Ascending aorta (tissue), 2 donors: ENCODE measurements at regions not wholly inside any gene's neighbourhood (a gene's known extent, or its start where the extent isn't known, plus 50 kb on each side); places are given as distances from the start of the nearest gene placed in this dataset.

ENCODE experiments used
- DNase-seq, 2 donors: peaks; one replicate each; pipeline ENCODE4 v3.0.0-alpha.2; 2019; ENCODE audit warnings: low spot score in 2 of 2
- H3K27ac ChIP-seq, 2 donors: fragments of 200-600 bp; sonication (generic); one replicate each; pipeline ENCODE4 v1.5.1; 2016 to 2017; ENCODE audit warnings: mild to moderate bottlenecking in 1 of 2
- H3K27me3 ChIP-seq: fragments of 200-600 bp; sonication (generic); one replicate; pipeline ENCODE4 v1.5.1; 2017
- H3K36me3 ChIP-seq, 2 donors: fragments of 200-600 bp; sonication (generic); one replicate each; pipeline ENCODE4 v1.5.1; 2016
- H3K4me1 ChIP-seq, 2 donors: fragments of 200-600 bp; sonication (generic); one replicate each; pipeline ENCODE4 v1.5.1; 2016 to 2017; ENCODE audit warnings: mild to moderate bottlenecking in 1 of 2
- H3K4me3 ChIP-seq, 2 donors: fragments of 200-600 bp; sonication (generic); one replicate each; pipeline ENCODE4 v1.5.1; 2016 to 2017; ENCODE audit warnings: mild to moderate bottlenecking in 1 of 2
- H3K9me3 ChIP-seq, 2 donors: fragments of 200-600 bp; sonication (generic); one replicate each; pipeline ENCODE4 v1.5.1; 2016
- intact Hi-C: fragments of 100-400 bp; cut with DNase I; formaldehyde crosslinking; loops from one replicate; pipeline ENCODE4 v1.15.1; 2023
- TF ChIP-seq, protein P1 (sequence below), 3 experiments: fragments of 200-600 bp in 2 of 3; fragments of 450-650 bp in 1 of 3; sonication (generic) in 2 of 3; IDR thresholded peaks; one replicate each; pipeline ENCODE4 v1.5.1; 2016 to 2019; ENCODE audit warnings: antibody characterized with exemption in 3 of 3, mild to moderate bottlenecking in 1 of 3, moderate library complexity in 1 of 3

DNA sequence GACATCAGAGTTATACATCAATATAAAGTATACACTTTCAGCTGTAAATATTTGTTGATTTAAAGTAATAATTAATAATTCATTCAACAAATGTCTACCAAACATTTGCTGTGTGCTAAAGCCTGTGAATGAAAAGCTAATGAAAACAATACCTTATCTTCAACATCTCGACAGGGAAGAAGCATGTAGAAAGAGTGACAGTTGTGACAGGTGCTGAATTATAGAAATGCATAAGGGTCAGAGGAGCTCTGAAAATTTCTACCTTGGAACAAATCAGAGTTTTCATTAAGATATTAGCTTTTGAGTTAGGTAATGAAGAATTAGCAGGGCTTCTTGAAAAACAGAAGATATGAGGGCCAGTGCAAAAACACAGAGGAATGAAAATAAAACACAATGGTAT is 739.2 kb downstream of the VGLL3 start:
- intact Hi-C loops, result no loop called here
- DNase-seq, result no peak
- Histone ChIP-seq H3K4me1 (no peaks in the 10 kb centered on the region), H3K36me3 (no peaks in the 10 kb centered on the region), H3K27ac (no peak overlapping the region), H3K27me3 (no peaks in the 10 kb centered on the region), H3K4me3 (no peak overlapping the region), H3K9me3 (no peaks in the 10 kb centered on the region)
- TF ChIP-seq, protein P1, sequence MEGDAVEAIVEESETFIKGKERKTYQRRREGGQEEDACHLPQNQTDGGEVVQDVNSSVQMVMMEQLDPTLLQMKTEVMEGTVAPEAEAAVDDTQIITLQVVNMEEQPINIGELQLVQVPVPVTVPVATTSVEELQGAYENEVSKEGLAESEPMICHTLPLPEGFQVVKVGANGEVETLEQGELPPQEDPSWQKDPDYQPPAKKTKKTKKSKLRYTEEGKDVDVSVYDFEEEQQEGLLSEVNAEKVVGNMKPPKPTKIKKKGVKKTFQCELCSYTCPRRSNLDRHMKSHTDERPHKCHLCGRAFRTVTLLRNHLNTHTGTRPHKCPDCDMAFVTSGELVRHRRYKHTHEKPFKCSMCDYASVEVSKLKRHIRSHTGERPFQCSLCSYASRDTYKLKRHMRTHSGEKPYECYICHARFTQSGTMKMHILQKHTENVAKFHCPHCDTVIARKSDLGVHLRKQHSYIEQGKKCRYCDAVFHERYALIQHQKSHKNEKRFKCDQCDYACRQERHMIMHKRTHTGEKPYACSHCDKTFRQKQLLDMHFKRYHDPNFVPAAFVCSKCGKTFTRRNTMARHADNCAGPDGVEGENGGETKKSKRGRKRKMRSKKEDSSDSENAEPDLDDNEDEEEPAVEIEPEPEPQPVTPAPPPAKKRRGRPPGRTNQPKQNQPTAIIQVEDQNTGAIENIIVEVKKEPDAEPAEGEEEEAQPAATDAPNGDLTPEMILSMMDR (IDR thresholded peaks at IDR 0.05), result no peak

DNA sequence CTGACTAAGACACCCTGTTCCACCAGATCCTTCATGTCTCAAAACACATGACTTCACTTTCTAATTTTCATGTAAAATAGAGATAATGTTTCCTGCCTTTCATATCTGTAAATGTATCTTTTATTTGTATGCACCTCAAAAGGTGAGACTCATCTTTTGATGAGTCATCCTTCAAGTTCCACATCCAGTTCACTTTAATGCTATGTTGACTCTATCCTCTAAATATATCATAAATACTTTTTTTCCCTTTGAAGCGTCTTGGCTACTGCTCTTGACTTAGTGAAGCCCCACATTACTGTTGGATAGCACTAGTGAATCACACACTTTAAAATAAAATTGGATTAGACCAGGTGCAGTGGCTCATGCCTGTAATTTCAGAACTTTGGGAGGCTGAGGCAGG is 741.1 kb downstream of the VGLL3 start:
- no peak overlapping the region for H3K27ac ChIP-seq
- TF ChIP-seq, protein P1 (IDR thresholded peaks at IDR 0.05), result no peak
- H3K36me3 ChIP-seq, result no peaks in the 10 kb centered on the region
- H3K9me3 ChIP-seq, result no peaks in the 10 kb centered on the region
- no peak overlapping the region for H3K4me3 ChIP-seq
- intact Hi-C loops, result no loop called here
- H3K27me3 ChIP-seq, result no peaks in the 10 kb centered on the region
- no peak for DNase-seq
- H3K4me1 ChIP-seq, result no peaks in the 10 kb centered on the region

DNA sequence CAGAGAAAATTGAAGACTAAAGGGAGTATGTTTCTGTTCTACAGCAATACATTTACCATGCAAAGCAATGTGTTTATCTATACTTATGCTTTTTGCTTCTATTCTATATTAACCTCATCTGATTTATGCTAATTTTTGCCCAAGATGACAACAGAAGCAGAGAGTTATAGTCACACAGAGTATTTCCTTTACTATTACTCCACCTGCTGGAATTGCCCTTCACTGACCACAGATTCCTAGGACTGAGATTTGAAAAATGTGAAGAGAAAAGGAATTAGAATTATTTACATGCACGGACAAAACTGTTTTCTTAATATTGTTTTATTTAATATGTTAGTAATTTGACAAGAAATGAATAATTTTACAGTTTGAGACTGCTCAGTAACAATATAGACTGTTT is 745.6 kb downstream of the VGLL3 start:
- no peak for DNase-seq
- intact Hi-C loops, result no loop called here
- TF ChIP-seq, protein P1 (IDR thresholded peaks at IDR 0.05), result no peak
- no peaks in the 10 kb centered on the region for H3K36me3 ChIP-seq
- no peaks in the 10 kb centered on the region for H3K27me3 ChIP-seq
- no peak overlapping the region for H3K4me3 ChIP-seq
- no peaks in the 10 kb centered on the region for H3K4me1 ChIP-seq
- no peak overlapping the region for H3K27ac ChIP-seq
- no peaks in the 10 kb centered on the region for H3K9me3 ChIP-seq

DNA sequence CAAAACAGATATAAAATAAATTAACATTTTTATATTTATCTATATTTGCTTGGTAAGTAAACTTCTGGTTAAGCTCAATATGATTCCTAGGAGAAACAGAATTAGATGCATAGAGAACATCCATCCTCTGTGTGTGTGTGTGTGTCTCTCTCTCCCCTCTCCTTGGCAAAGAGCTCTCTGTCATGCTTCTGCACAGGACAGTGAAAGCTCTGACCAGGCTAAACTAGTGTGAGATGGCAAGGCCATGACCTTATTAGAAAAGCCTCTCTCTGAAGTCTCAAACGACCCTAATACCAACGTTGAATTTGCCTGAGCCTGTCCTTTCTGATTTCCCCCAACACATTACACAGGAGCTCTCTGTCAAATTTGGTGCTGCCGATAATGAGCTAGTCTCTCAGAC is 746.0 kb downstream of the VGLL3 start:
- intact Hi-C loops, result no loop called here
- Histone ChIP-seq H3K27me3 (no peaks in the 10 kb centered on the region), H3K36me3 (no peaks in the 10 kb centered on the region), H3K4me1 (no peaks in the 10 kb centered on the region), H3K27ac (no peak overlapping the region), H3K9me3 (no peaks in the 10 kb centered on the region), H3K4me3 (no peak overlapping the region)
- DNase-seq, result no peak
- TF ChIP-seq, protein P1 (IDR thresholded peaks at IDR 0.05), result no peak

DNA sequence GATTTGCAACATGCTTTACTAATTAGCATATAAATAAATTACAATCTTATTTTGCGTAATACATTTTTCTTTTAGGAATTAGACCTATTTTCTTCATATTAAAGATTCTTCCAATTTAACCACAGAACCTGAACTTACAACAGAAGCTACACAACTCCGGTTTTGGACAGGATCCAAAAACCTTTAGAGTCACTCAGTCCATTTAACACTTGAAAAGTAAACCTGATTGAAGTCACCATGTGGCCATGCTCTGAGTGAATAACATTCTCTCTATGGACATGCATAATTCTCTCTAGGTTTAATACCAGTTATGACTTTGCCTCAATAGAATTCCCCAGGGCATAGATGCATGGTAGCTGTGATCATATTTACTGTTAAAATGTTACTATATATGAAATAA is 751.0 kb downstream of the VGLL3 start:
- TF ChIP-seq, protein P1 (IDR thresholded peaks at IDR 0.05), result no peak
- Histone ChIP-seq H3K36me3 (no peaks in the 10 kb centered on the region), H3K4me1 (no peaks in the 10 kb centered on the region), H3K27ac (no peak overlapping the region), H3K27me3 (no peaks in the 10 kb centered on the region), H3K9me3 (no peaks in the 10 kb centered on the region), H3K4me3 (no peak overlapping the region)
- intact Hi-C loops, result no loop called here
- no peak for DNase-seq

DNA sequence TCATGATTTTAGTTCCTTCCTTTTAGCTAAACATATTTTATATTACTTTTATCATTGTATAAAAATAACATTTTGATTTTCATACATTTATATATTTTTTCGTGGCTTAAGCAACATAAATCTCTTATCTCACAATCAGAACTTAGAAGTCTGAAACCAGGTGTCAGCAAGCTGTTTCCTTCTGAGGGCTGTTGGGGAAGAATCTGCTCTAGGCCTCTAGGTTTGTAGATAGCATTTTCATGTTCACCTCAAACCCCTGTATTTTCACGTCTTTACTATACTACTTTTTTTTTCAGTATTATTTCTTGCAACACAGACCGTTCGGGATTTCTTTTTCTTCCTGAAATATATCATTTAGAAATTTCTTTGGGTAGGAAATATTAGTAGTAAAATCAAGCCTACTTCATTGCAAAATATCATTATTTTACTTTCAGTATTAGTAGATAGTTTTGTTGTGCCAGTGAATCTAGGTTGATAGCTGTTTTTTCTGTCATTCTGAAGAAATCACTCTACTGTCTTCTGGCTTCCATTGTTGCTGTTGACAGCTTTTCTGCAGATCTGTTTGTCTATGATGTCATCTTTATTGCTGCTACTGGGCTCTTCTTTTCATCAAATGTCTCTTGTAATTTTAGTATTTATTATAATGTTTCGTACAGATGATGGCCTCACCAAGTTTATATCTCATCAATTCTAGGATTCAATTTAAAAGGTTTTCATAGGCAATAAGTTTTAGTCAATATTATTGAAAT is 756.3 kb downstream of the VGLL3 start:
- Histone ChIP-seq H3K9me3 (no peaks in the 10 kb centered on the region), H3K27ac (no peak overlapping the region), H3K36me3 (no peaks in the 10 kb centered on the region), H3K4me3 (no peak overlapping the region), H3K27me3 (no peaks in the 10 kb centered on the region), H3K4me1 (no peaks in the 10 kb centered on the region)
- no peak for DNase-seq
- TF ChIP-seq, protein P1 (IDR thresholded peaks at IDR 0.05), result no peak
- intact Hi-C loops, result no loop called here
